Smooth muscle cell (in vitro differentiated cells): ENCODE measurements at regions not wholly inside any gene's neighbourhood (a gene's known extent, or its start where the extent isn't known, plus 50 kb on each side); places are given as distances from the start of the nearest gene placed in this dataset.
"Not testable (repeated sequence)": the region's sequence is repeated elsewhere in the genome, so short reads cannot be mapped to it uniquely, and the experiment has no call there.

ENCODE experiments used
- DNase-seq: peaks from one replicate; lab custom pipeline; 2025; ENCODE audit not compliant: unreplicated experiment; lab: John Stamatoyannopoulos, UW
- H2AFZ ChIP-seq: fragments of 200-600 bp; sonication (generic); 2 replicates; pipeline ENCODE4 v1.6.0; 2016; ENCODE audit warnings: antibody characterized with exemption, low read depth, mild to moderate bottlenecking
- H3F3A ChIP-seq: fragments of 200-600 bp; sonication (generic); 2 replicates; pipeline ENCODE4 v1.6.0; 2017; ENCODE audit warnings: antibody characterized with exemption, low read depth
- H3K27ac ChIP-seq: fragments of 200-600 bp; sonication (generic); 2 replicates; pipeline ENCODE4 v1.5.1; 2016; ENCODE audit warnings: low read depth, mild to moderate bottlenecking
- H3K27me3 ChIP-seq: fragments of 200-600 bp; sonication (generic); 2 replicates; pipeline ENCODE4 v1.6.1; 2016; ENCODE audit warnings: low read depth, mild to moderate bottlenecking
- H3K36me3 ChIP-seq: fragments of 200-600 bp; sonication (generic); 2 replicates; pipeline ENCODE4 v1.5.1; 2016; ENCODE audit warnings: low read depth
- H3K4me1 ChIP-seq: fragments of 200-600 bp; sonication (generic); 2 replicates; pipeline ENCODE4 v1.5.1; 2016; ENCODE audit warnings: low read depth
- H3K4me2 ChIP-seq: fragments of 200-600 bp; sonication (generic); 2 replicates; pipeline ENCODE4 v1.6.0; 2016; ENCODE audit warnings: mild to moderate bottlenecking
- H3K4me3 ChIP-seq: fragments of 200-600 bp; sonication (generic); 2 replicates; pipeline ENCODE4 v1.5.1; 2016; ENCODE audit warnings: mild to moderate bottlenecking
- H3K79me2 ChIP-seq: fragments of 200-600 bp; sonication (generic); 2 replicates; pipeline ENCODE4 v1.6.0; 2016; ENCODE audit warnings: low read depth, mild to moderate bottlenecking
- H3K9ac ChIP-seq: fragments of 200-600 bp; sonication (generic); 2 replicates; pipeline ENCODE4 v1.6.0; 2016; ENCODE audit warnings: low read depth
- H3K9me3 ChIP-seq: fragments of 200-600 bp; sonication (generic); replicated peaks from 2 replicates; pipeline ENCODE4 v1.5.1; 2016; ENCODE audit warnings: low read depth
- H4K20me1 ChIP-seq: fragments of 200-600 bp; sonication (generic); 2 replicates; pipeline ENCODE4 v1.6.0; 2016; ENCODE audit warnings: low read depth
- CTCF ChIP-seq: fragments of 200-600 bp; sonication (generic); IDR thresholded peaks from 2 replicates; pipeline ENCODE4 v1.5.1; 2017; ENCODE audit warnings: borderline replicate concordance, mild to moderate bottlenecking, antibody characterized with exemption; ENCODE audit not compliant: insufficient read depth, poor library complexity, severe bottlenecking
- WGBS: methylation state at CpG from one replicate; pipeline ENCODE4 v1.1.7; 2016; ENCODE audit warnings: low lambda C conversion rate; 5-methylcytosine and 5-hydroxymethylcytosine counted together

- H3K36me3 ChIP-seq = no peaks in the 10 kb centered on the region
- no peaks in the 10 kb centered on the region for H3F3A ChIP-seq
- H4K20me1 ChIP-seq = no peaks in the 10 kb centered on the region
- no peaks in the 10 kb centered on the region for H3K79me2 ChIP-seq
- no peak for TF ChIP-seq CTCF
- WGBS = 94% methylated on average over 16 of the region's 18 CpGs
- H3K27ac ChIP-seq = no peak overlapping the region
- no peaks in the 10 kb centered on the region for H3K9me3 ChIP-seq
- DNase-seq = no peak
- no peak overlapping the region for H2AFZ ChIP-seq
- H3K4me3 ChIP-seq = no peak overlapping the region
- H3K4me1 ChIP-seq = no peaks in the 10 kb centered on the region
- H3K27me3 ChIP-seq = no peaks in the 10 kb centered on the region
- no peak overlapping the region for H3K4me2 ChIP-seq
- no peak overlapping the region for H3K9ac ChIP-seq
These were observed 2422.9 kb upstream of the PCDH20 start for GRCh38 chr13:63838366-63839110.

- not testable (repeated sequence) for H3K9ac ChIP-seq, H3K79me2 ChIP-seq, H3K4me3 ChIP-seq, H3K36me3 ChIP-seq, H3K27me3 ChIP-seq, H3K4me1 ChIP-seq, H3K9me3 ChIP-seq, H3K27ac ChIP-seq, DNase-seq, H3F3A ChIP-seq, H3K4me2 ChIP-seq, H2AFZ ChIP-seq, H4K20me1 ChIP-seq
- WGBS = 96% methylated on average over 21 of the region's 21 CpGs
These were observed 2422.1 kb upstream of the PCDH20 start for GRCh38 chr13:63837701-63838100.

GRCh38 chr13:63829609-63830008 is 2414.0 kb upstream of the PCDH20 start:
- not testable (repeated sequence) for H3K79me2 ChIP-seq, H3K9ac ChIP-seq, H3K27me3 ChIP-seq, H3K4me3 ChIP-seq, H3K27ac ChIP-seq, H3K36me3 ChIP-seq, H3F3A ChIP-seq, H3K9me3 ChIP-seq, H3K4me2 ChIP-seq, DNase-seq, H4K20me1 ChIP-seq, H3K4me1 ChIP-seq, H2AFZ ChIP-seq
- WGBS = no CpG with 5 or more reads among the region's 2 CpGs

GRCh38 chr13:63821785-63822184 is 2406.1 kb upstream of the PCDH20 start:
- H3K4me1 ChIP-seq, DNase-seq, H3K27me3 ChIP-seq, H3K9me3 ChIP-seq, H3K79me2 ChIP-seq, H3K36me3 ChIP-seq, H3K9ac ChIP-seq, H3K27ac ChIP-seq, H3F3A ChIP-seq, H2AFZ ChIP-seq, H3K4me3 ChIP-seq, H4K20me1 ChIP-seq, H3K4me2 ChIP-seq: not testable (repeated sequence)
- WGBS = 89% methylated on average over 5 of the region's 5 CpGs

- not testable (repeated sequence) for H3K4me3 ChIP-seq, H3F3A ChIP-seq, H3K9ac ChIP-seq, DNase-seq, H3K9me3 ChIP-seq, H3K79me2 ChIP-seq, H3K27me3 ChIP-seq, H3K27ac ChIP-seq, H4K20me1 ChIP-seq, H3K36me3 ChIP-seq, H3K4me2 ChIP-seq, H2AFZ ChIP-seq, H3K4me1 ChIP-seq
- 96% methylated on average over 41 of the region's 41 CpGs for WGBS
These were observed 2395.9 kb upstream of the PCDH20 start for GRCh38 chr13:63811428-63812004.

GRCh38 chr13:63791134-63791533 is 2375.5 kb upstream of the PCDH20 start:
- 69% methylated on average over 2 of the region's 2 CpGs for WGBS
- H3K4me2 ChIP-seq, H3K79me2 ChIP-seq: not testable (repeated sequence)

More at GRCh38 chr13:63791134-63791533, 2375.5 kb upstream of the PCDH20 start:
- H3K27ac ChIP-seq, H3K4me3 ChIP-seq, H3K36me3 ChIP-seq, H3K9me3 ChIP-seq, H3K9ac ChIP-seq, H3K4me1 ChIP-seq, H4K20me1 ChIP-seq, H3K27me3 ChIP-seq, H2AFZ ChIP-seq, DNase-seq, H3F3A ChIP-seq: not testable (repeated sequence)
